Fibroblast of pulmonary artery (primary cell): ENCODE measurements at regions not wholly inside any gene's neighbourhood (a gene's known extent, or its start where the extent isn't known, plus 50 kb on each side); places are given as distances from the start of the nearest gene placed in this dataset.

Source experiments
- DNase-seq: peaks from one replicate; pipeline ENCODE4 v3.0.0-alpha.2; 2010; ENCODE audit warnings: low read depth
- H3K4me3 ChIP-seq: replicated peaks from 2 replicates; pipeline ENCODE4 v1.5.1; 2011; ENCODE audit warnings: low read depth, mild to moderate bottlenecking, control low read depth, low read length, moderate library complexity
- CTCF ChIP-seq: IDR thresholded peaks from 2 replicates; pipeline ENCODE4 v1.5.1; 2011; ENCODE audit warnings: mild to moderate bottlenecking, control low read depth, low read length, inconsistent platforms; ENCODE audit errors: missing control alignments

GRCh38 chr7:101708223-101708622 is 79.1 kb upstream of the MYL10 start:
- no peak for DNase-seq
- H3K4me3 ChIP-seq: no peak overlapping the region
- no peak for TF ChIP-seq CTCF

- H3K4me3 ChIP-seq: no peak overlapping the region
- TF ChIP-seq CTCF: no peak
- DNase-seq: no peak
Measured at GRCh38 chr7:101712652-101713051, 83.6 kb upstream of the MYL10 start.

- no peak for TF ChIP-seq CTCF
- no peak overlapping the region for H3K4me3 ChIP-seq
- no peak for DNase-seq
Measured at GRCh38 chr7:101714097-101714496, 85.0 kb upstream of the MYL10 start.

- peak; percentile 76 for DNase-seq
- TF ChIP-seq CTCF: no peak
- H3K4me3 ChIP-seq: no peak overlapping the region
Measured at GRCh38 chr7:101717628-101718357, 88.7 kb upstream of the MYL10 start.

- H3K4me3 ChIP-seq: no peak overlapping the region
- no peak for TF ChIP-seq CTCF
- DNase-seq: no peak
Measured at GRCh38 chr7:101718363-101719122, 89.4 kb upstream of the MYL10 start.

GRCh38 chr7:101719123-101719470 is 90.0 kb upstream of the MYL10 start:
- TF ChIP-seq CTCF: no peak
- no peak overlapping the region for H3K4me3 ChIP-seq
- no peak for DNase-seq
